C4-2B (cell line): ENCODE measurements at regions not wholly inside any gene's neighbourhood (a gene's known extent, or its start where the extent isn't known, plus 50 kb on each side); places are given as distances from the start of the nearest gene placed in this dataset.

Experiments
- CTCF ChIP-seq: fragments of 450-650 bp; conservative IDR thresholded peaks from 2 replicates; pipeline ENCODE4 v1.5.1; 2017; ENCODE audit warnings: mild to moderate bottlenecking
- ZFX ChIP-seq: fragments of 450-650 bp; IDR thresholded peaks from 2 replicates; pipeline ENCODE4 v1.6.1; 2017

GRCh38 chrX:151859481-151859880 lies 53.2 kb upstream of the MAGEA4 start:
- no peak for TF ChIP-seq CTCF
- no peak for TF ChIP-seq ZFX
